K562 (cell line): ENCODE measurements at regions not wholly inside any gene's neighbourhood (a gene's known extent, or its start where the extent isn't known, plus 50 kb on each side); places are given as distances from the start of the nearest gene placed in this dataset.

ENCODE experiments used
- ATAC-seq: fragments of 200-7000 bp; cut with Tn5 transposase; 3 replicates; pipeline ENCODE4 v1.9.1; 2020; ENCODE audit warnings: moderate library complexity
- BruUV-seq: library from RNA; stranded (reverse); fragments of 400-500 nt; replicated peaks from 2 replicates; lab custom pipeline; 2021; lab: Mats Ljungman, UMichigan
- CTCF ChIA-PET: fragments of 300-600 bp; formaldehyde crosslinking; extraction: SDS; loops from one replicate; lab custom pipeline; 2021; ENCODE audit warnings: low intra/inter-chr PET ratio; lab: Yijun Ruan, JAX
- POLR2A ChIA-PET: fragments of 300-600, 350-650 bp; sonication (Branson Sonifier 250); formaldehyde crosslinking; extraction: SDS; loops from one replicate; lab custom pipeline; 2021; ENCODE audit warnings: antibody characterized with exemption, inconsistent platforms; lab: Yijun Ruan, JAX
- DNase-seq, 4 experiments: peaks; one replicate each; pipeline versions ENCODE4 v3.0.0 to v3.0.0-alpha.2; 2011 to 2018; ENCODE audit warnings: low spot score in 3 of 4, mixed read lengths in 3 of 4; ENCODE audit errors: extremely low read depth in 1 of 4
- FAIRE-seq: peaks from 2 replicates; lab custom pipeline; 2011; peaks lifted over from hg19 to GRCh38; lab: Jason Lieb, UNC
- H2AFZ ChIP-seq: 2 replicates; pipeline ENCODE4 v1.6.0; 2011; ENCODE audit warnings: low read depth, low read length, control low read depth, inconsistent platforms
- H3K27ac ChIP-seq: fragments of 200-600 bp; 3 replicates; pipeline ENCODE4 v1.8.0; 2011; ENCODE audit warnings: low read depth, mild to moderate bottlenecking, control low read depth, inconsistent platforms, low read length, moderate library complexity, mixed read lengths; ENCODE audit errors: extremely low read depth
- H3K27me3 ChIP-seq, 2 experiments: fragments of 300-600 bp in 1 of 2; 2 replicates in 1 of 2; 3 replicates in 1 of 2; pipeline versions ENCODE4 v1.6.0 to v1.8.0; 2011; ENCODE audit warnings: inconsistent platforms in 2 of 2, low read length in 2 of 2, mild to moderate bottlenecking in 1 of 2, mixed read lengths in 1 of 2, moderate library complexity in 1 of 2; ENCODE audit not compliant: control insufficient read depth in 2 of 2, insufficient read depth in 2 of 2
- H3K36me3 ChIP-seq: fragments of 300-600 bp; 3 replicates; pipeline ENCODE4 v1.8.0; 2011; ENCODE audit warnings: mild to moderate bottlenecking, low read length, inconsistent platforms; ENCODE audit not compliant: control insufficient read depth, insufficient read depth
- H3K4me1 ChIP-seq, 2 experiments: fragments of 200-600 bp in 1 of 2; replicated peaks in 1 of 2; 2 replicates in 1 of 2; 3 replicates in 1 of 2; pipeline versions ENCODE4 v1.5.1 to v1.8.0; 2011; ENCODE audit warnings: inconsistent platforms in 2 of 2, low read length in 2 of 2, mild to moderate bottlenecking in 1 of 2, mixed read lengths in 1 of 2, moderate library complexity in 1 of 2; ENCODE audit not compliant: control insufficient read depth in 2 of 2, insufficient read depth in 2 of 2
- H3K4me2 ChIP-seq: 2 replicates; pipeline ENCODE4 v1.6.1; 2011; ENCODE audit warnings: low read length, control low read depth, inconsistent platforms, mixed read lengths; ENCODE audit not compliant: insufficient read depth
- H3K4me3 ChIP-seq: fragments of 200-600 bp; sonication (generic), shearing (Covaris generic); 2 replicates; pipeline ENCODE4 v1.5.1; 2016; ENCODE audit warnings: control low read depth, inconsistent platforms
- H3K79me2 ChIP-seq: fragments of 200-600 bp; 3 replicates; pipeline ENCODE4 v1.8.0; 2011; ENCODE audit warnings: low read length, inconsistent platforms; ENCODE audit not compliant: control insufficient read depth, insufficient read depth
- H3K9ac ChIP-seq, 2 experiments: 2 replicates each; pipeline versions ENCODE4 v1.6.0 to v1.6.1; 2011; ENCODE audit warnings: low read depth in 2 of 2, low read length in 2 of 2, control low read depth in 1 of 2, inconsistent platforms in 1 of 2, mild to moderate bottlenecking in 1 of 2, mixed read lengths in 1 of 2; ENCODE audit not compliant: insufficient read depth in 1 of 2
- H3K9me1 ChIP-seq: one replicate; pipeline ENCODE4 v1.6.0; 2011; ENCODE audit warnings: inconsistent platforms, mild to moderate bottlenecking, low read length, moderate library complexity; ENCODE audit not compliant: control insufficient read depth, insufficient read depth
- H3K9me3 ChIP-seq: replicated peaks from 2 replicates; pipeline ENCODE4 v1.5.1; 2011; ENCODE audit warnings: low read depth, low read length, inconsistent platforms; ENCODE audit not compliant: control insufficient read depth, insufficient read depth
- H4K20me1 ChIP-seq: replicated peaks from 2 replicates; pipeline ENCODE4 v1.6.1; 2011; ENCODE audit warnings: low read length, inconsistent platforms, mixed read lengths; ENCODE audit not compliant: control insufficient read depth, insufficient read depth
- CBX2 ChIP-seq: fragments of 200-600 bp; sonication (generic); IDR thresholded peaks from one replicate; pipeline ENCODE4 v1.6.1; 2012; ENCODE audit warnings: mild to moderate bottlenecking, low read length, inconsistent platforms; ENCODE audit not compliant: insufficient read depth, poor library complexity, severe bottlenecking
- CEBPB ChIP-seq: fragments of 450-650 bp; IDR thresholded peaks from 2 replicates; pipeline ENCODE4 v1.6.1; 2016; ENCODE audit warnings: missing genetic modification characterization, missing compliant biosample characterization
- FIP1L1 ChIP-seq: fragments of 200-400 bp; formaldehyde crosslinking; IDR thresholded peaks from 2 replicates; pipeline ENCODE4 v1.6.1; 2018; ENCODE audit warnings: mild to moderate bottlenecking, low read depth, low read length; ENCODE audit not compliant: poor library complexity, severe bottlenecking
- HMG20B ChIP-seq: fragments of 250-450 bp; sonication (Bioruptor Pico); IDR thresholded peaks from 2 replicates; pipeline ENCODE4 v1.5.0; 2021; ENCODE audit warnings: mild to moderate bottlenecking
- HNRNPLL ChIP-seq: fragments of 200-400 bp; formaldehyde crosslinking; IDR thresholded peaks from 2 replicates; pipeline ENCODE4 v1.6.1; 2017; ENCODE audit warnings: low read length, low read depth, mild to moderate bottlenecking; ENCODE audit not compliant: poor library complexity, severe bottlenecking
- MAFK ChIP-seq: IDR thresholded peaks from 2 replicates; pipeline ENCODE4 v1.6.1; 2011; ENCODE audit warnings: low read length, improper control_type of control experiment
- POLR2AphosphoS5 ChIP-seq: IDR thresholded peaks from 2 replicates; pipeline ENCODE4 v1.6.1; 2011; ENCODE audit warnings: mild to moderate bottlenecking, low read depth, low read length, moderate library complexity; ENCODE audit not compliant: control insufficient read depth, insufficient read depth
- ZNF146 ChIP-seq: IDR thresholded peaks from one replicate; pipeline ENCODE4 v1.6.1; 2018; ENCODE audit warnings: missing compliant biosample characterization; ENCODE audit not compliant: unreplicated experiment
- ZNF311 ChIP-seq: fragments of 250-450 bp; sonication (Bioruptor Pico); IDR thresholded peaks from 2 replicates; pipeline ENCODE4 v1.4.0; 2020; ENCODE audit warnings: mild to moderate bottlenecking, moderate library complexity
- ZNF77 ChIP-seq: fragments of 250-450 bp; sonication (Bioruptor Pico); IDR thresholded peaks from 2 replicates; pipeline ENCODE4 v1.5.0; 2020
- in situ Hi-C: fragments of 300-500 bp; cut with MboI; formaldehyde crosslinking; loops from 4 replicates; pipeline ENCODE4 v1.15.0; 2018; ENCODE audit warnings: inconsistent platforms, mixed read lengths
- intact Hi-C: fragments of 100-400 bp; cut with micrococcal nuclease; formaldehyde crosslinking; loops from 2 replicates; pipeline ENCODE4 v1.14.2; 2022
- TF ChIP-seq, protein P1 (sequence below): sonication (generic); formaldehyde crosslinking; IDR thresholded peaks from 2 replicates; pipeline ENCODE4 v1.8.1; 2023; ENCODE audit warnings: mild to moderate bottlenecking, missing genetic modification reagents
- TF ChIP-seq, protein P2 (sequence below): conservative IDR thresholded peaks from 2 replicates; pipeline ENCODE4 v1.6.1; 2011; ENCODE audit warnings: low read depth, mild to moderate bottlenecking, low read length; ENCODE audit not compliant: control insufficient read depth
- TF ChIP-seq, protein P3 (sequence below): fragments of 450-650 bp; formaldehyde crosslinking; IDR thresholded peaks from 2 replicates; pipeline ENCODE4 v1.4.0; 2020; ENCODE audit warnings: mild to moderate bottlenecking

DNA sequence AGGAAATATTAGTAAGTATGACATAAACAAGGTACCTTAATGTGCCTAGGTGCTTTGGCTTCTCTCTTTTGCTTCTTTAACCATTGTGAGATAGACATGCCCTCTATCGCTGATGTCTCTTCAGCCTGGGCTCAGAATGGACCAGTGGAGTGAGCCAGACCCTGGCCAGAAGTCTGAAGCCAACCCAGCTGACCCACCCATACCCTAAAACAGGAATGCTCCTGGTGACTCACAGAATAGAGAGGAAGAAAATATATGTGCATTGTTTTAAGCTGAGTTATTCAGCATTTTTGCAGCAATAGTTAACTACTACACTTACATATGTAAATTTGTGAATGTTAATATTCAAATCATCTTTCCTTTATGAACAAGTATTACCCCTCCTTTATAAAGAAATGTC is 167.5 kb upstream of the PCDH10 start (continued):
- TF ChIP-seq, protein P1, sequence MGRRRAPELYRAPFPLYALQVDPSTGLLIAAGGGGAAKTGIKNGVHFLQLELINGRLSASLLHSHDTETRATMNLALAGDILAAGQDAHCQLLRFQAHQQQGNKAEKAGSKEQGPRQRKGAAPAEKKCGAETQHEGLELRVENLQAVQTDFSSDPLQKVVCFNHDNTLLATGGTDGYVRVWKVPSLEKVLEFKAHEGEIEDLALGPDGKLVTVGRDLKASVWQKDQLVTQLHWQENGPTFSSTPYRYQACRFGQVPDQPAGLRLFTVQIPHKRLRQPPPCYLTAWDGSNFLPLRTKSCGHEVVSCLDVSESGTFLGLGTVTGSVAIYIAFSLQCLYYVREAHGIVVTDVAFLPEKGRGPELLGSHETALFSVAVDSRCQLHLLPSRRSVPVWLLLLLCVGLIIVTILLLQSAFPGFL (CRISPR knock-in tag), result no peak
- TF ChIP-seq POLR2AphosphoS5, result no peak

DNA sequence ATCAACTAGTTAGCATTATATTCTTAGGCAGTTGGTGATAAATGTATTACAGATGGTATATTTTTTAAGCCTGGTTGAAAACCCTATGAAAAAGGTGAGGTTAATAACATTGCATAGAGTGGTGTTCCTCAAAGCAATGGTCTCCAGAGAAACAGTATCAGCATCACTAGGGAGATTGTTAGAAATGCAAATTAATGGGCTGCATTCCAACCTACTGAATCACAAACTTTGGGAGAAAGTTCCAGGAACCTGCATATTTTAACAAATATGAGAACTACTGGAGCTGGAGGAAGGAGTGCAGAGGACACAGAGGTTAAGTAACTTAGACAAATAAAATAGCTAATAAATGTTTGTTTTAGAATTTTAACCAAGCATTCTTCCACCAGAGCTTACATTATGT is 166.9 kb upstream of the PCDH10 start:
- Histone ChIP-seq H3K27me3 (no peaks in the 10 kb centered on the region), H3K9me3 (no peaks in the 10 kb centered on the region), H3K4me1 (no peaks in the 10 kb centered on the region), H4K20me1 (no peaks in the 10 kb centered on the region), H3K4me3 (no peak overlapping the region)
- CTCF ChIA-PET, result no interaction called here
- BruUV-seq, result no TSS peak
- no peak for FAIRE-seq
- no peak for DNase-seq
- TF ChIP-seq, protein P2, sequence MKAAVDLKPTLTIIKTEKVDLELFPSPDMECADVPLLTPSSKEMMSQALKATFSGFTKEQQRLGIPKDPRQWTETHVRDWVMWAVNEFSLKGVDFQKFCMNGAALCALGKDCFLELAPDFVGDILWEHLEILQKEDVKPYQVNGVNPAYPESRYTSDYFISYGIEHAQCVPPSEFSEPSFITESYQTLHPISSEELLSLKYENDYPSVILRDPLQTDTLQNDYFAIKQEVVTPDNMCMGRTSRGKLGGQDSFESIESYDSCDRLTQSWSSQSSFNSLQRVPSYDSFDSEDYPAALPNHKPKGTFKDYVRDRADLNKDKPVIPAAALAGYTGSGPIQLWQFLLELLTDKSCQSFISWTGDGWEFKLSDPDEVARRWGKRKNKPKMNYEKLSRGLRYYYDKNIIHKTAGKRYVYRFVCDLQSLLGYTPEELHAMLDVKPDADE, result no peak
- no peak for TF ChIP-seq ZNF146 (CRISPR knock-in tag)
- TF ChIP-seq CEBPB (tag), result no peak
- no peak for TF ChIP-seq FIP1L1
- TF ChIP-seq, protein P3, sequence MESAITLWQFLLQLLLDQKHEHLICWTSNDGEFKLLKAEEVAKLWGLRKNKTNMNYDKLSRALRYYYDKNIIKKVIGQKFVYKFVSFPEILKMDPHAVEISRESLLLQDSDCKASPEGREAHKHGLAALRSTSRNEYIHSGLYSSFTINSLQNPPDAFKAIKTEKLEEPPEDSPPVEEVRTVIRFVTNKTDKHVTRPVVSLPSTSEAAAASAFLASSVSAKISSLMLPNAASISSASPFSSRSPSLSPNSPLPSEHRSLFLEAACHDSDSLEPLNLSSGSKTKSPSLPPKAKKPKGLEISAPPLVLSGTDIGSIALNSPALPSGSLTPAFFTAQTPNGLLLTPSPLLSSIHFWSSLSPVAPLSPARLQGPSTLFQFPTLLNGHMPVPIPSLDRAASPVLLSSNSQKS (CRISPR knock-in tag), result no peak
- TF ChIP-seq MAFK, result no peak
- TF ChIP-seq, protein P1 (CRISPR knock-in tag), result no peak
- no peak for TF ChIP-seq ZNF311
- TF ChIP-seq ZNF77 (CRISPR knock-in tag), result no peak
- no peak for TF ChIP-seq CBX2
- TF ChIP-seq HNRNPLL, result no peak
- no peak for TF ChIP-seq HMG20B (CRISPR knock-in tag)
- TF ChIP-seq, all 486 proteins: peak for 0
- H3K79me2 ChIP-seq, result no peaks in the 10 kb centered on the region
- H3K4me2 ChIP-seq, result no peak overlapping the region
- POLR2A ChIA-PET, result no interaction called here
- in situ Hi-C loops, result no loop called here
- no peaks in the 10 kb centered on the region for H3K36me3 ChIP-seq
- no peak for ATAC-seq
- H3K9ac ChIP-seq, result no peak overlapping the region
- intact Hi-C loops, result no loop called here
- no peaks in the 10 kb centered on the region for H3K9me1 ChIP-seq
- H3K27ac ChIP-seq, result no peak overlapping the region
- H2AFZ ChIP-seq, result no peak overlapping the region
